Medulla oblongata (tissue), 1 donor: ENCODE measurements at regions not wholly inside any gene's neighbourhood (a gene's known extent, or its start where the extent isn't known, plus 50 kb on each side); places are given as distances from the start of the nearest gene placed in this dataset.

Experiments
- DNase-seq: peaks from one replicate; pipeline ENCODE4 v3.0.0-alpha.2; 2015; ENCODE audit errors: extremely low spot score

DNA sequence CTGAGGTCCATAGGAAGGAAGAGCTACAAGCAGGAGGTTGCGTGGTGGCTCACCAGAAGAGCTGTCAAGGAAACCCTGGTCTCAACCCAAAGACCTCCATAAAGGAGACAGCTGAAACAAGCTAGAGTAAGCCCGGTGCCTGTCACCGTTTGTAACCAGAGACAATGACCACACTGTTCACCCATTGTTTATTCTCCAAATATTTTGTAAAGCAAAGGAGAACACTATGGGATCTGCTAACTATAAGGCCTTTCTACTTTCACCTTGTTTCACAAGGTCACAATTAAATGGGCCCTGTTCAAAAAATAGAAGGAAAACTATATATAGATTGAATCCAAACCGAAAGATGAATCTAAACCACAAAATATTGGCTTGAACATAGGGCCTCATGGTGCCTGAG lies 128.9 kb upstream of the TPRG1 start:
- no peak for DNase-seq

DNA sequence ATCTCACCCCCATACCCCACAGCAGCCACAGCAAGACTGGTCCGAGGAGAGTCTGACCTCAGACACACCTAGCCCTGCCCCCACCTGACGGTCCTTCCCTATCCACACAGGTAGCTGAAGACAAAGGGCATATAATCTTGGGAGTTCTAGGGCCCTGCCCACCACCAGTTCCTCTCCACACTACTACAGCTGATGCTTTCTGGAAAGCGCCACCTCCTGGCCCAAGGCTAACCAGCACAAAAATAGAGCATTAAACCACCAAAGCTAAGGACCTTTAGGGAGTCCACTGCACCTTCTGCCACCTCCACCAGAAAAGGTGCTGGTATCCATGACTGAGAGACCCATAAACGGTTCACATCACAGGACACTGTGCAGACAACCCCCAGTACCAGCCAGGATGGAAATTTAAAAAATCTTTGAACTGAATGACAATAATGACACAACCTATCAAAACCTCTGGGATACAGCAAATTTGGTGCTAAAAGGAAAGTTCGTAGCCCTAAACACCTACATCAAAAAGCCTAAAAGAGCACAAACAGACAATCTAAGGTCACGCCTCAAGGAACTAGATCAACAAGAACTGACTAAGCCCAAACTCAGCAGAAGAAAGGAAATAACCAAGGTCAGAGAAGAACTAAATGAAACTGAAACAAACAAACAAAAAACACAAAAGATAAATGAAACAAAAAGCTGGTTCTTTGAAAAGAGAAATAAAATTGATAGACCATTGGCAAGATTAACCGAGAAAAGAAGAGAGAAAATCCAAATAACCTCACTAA lies 122.1 kb upstream of the TPRG1 start:
- DNase-seq = no peak

DNA sequence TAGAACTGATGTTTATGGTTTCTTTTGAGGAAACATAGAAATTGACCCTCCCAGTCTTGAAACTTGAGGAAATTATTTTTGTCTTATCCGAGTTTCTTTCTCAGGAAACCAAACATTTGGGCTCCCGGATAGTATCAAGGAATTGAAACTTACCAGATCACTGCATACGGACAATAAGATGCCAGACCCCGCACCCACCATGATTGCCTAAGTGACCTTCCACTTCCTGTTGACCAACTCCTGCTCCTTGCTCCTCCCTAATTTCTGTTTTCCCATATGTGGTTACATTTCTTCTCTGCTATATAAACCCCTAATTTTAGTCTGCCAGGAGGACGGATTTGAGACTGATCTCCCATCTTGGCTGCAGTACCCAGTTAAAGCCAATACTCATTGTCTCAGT lies 118.4 kb upstream of the TPRG1 start:
- no peak for DNase-seq

DNA sequence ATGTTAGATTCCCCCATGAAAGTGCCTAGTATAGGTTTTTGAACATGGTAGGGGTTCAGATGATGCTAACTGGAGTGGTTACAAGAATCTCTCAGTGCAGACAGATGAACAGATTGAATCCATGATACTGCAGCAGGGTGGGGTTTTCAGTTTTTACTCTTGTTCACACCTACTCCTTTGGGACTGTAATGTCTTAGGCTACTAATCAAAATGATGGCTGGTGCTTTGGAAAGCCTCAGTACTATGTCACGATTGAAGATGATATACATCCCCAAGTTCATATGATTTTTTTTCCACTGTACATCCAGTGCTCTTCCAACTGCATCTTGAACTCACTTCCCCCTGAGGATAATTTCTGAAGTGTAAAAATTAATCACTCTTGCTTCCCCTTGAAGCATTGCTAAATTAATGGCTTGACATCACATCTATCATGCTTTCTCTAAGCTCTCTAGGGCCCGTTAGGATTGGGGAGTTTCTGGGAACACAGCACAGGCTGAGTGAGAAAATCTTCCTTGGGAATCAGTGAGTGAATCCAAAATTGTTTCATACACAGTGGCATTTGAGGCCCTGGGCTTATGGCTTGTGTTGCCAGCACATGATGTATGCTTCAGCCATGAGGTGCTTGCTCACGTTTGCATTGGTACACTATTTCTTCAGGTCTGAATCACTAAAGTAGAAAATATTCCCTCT lies 115.0 kb upstream of the TPRG1 start:
- no peak for DNase-seq

DNA sequence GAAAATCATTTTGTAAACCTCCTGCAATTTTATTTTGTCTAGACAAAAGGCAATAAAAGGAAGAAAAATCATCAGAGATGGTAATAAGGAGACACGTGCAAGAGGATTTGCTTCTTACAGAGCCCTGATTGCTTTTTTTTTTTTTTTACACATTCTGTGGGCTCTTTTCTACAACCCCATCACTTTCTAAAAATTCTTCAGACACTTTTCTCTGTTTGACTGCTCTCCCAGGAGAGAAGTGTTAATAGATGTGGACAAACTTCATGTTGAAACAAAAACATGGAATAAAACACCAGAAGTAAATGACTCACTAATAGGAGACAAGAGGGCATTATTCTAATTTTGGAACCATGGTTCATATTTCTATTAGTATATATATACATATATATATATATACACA lies 114.4 kb upstream of the TPRG1 start:
- DNase-seq = no peak

DNA sequence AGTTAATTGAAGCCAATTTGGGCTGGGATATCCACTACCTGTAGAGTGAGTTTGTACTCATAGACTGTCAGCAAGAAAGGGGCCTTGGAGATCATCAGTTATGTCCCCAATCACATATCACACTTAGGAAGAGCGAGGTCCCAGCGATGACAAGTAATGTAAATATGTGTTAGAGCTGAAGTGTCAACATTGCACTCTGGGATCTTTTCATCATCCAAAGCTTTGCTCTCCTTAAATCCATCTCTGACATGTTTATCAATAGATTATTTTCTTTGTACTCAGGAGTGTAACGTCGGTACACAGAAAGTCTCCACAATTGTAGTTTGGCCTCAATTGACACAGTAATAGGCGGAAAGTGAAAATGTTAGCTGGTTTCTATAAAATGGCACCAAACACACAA lies 113.7 kb upstream of the TPRG1 start:
- no peak for DNase-seq

DNA sequence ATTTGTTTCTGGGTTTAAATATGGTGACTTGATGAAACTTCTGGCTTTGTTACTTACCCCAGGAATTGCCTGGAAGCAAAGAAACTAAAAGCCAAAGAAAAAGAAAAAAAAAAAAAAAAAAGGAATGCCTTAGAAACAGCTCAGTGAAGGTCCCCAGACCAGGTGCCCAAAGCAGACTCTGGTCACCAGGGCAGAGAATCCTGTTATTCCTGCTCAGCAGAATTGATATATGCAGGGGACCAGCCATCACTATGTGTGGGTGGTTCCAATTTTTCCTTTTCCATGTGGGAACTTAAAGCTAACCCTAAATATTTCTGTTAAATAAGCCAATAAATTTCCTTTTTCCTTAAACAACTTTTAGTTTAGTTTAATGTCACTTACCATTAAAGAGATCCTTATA lies 100.8 kb upstream of the TPRG1 start:
- DNase-seq = no peak

DNA sequence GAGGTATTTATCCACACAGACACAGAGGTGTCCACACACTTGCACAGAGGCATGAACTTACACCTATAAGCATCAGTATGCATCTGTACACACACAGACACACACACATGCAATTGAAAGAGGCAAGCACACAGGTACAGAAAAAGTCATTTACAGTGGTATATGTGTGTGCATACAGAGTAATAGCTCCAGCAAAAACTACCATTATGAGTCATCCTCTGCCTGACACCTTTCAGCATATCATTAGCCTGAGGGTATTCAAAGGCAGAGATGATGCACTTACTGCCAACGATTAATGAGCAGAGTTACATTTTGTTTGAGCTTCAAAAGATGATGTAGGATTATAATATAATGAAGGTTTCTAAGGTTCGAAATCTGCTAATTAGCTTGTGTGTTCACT lies 100.3 kb upstream of the TPRG1 start:
- DNase-seq = no peak

DNA sequence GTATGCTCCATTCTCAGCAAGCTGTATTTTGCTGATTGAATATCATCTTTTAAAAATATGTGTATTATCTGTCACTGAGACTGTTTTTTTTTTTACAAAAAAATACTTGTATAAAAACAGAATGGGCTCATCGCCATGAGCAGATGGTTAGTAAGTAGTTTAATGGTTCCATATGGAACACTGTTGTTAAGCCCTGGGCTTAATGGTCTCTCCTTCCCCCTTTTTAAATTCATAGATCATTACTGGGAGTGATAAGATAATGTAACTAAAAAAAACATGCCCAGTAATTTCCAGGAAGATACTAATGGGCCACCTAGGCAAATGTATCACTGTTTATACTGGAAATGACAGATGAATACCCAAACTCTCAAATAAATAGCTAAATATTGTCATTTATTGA lies 95.3 kb upstream of the TPRG1 start:
- DNase-seq = no peak

DNA sequence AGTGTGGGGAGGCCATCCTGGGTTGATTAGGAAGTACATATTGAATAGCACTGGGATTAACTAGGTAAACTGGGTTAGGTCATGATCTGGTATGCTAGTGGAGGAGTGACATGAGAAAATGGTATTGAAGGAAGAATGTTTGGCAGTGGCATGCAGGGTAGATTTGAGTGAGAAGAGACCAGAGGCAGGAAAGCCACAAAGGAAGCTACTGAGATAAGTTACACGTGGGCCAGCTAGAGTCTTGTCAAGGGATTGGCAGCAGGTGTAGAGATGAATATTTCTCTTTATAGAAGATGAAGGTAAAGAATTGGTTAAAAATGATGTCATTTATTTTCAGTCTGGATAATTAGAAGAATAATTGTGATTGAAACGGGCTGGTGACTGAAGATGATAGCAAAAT lies 91.0 kb upstream of the TPRG1 start:
- DNase-seq = no peak

DNA sequence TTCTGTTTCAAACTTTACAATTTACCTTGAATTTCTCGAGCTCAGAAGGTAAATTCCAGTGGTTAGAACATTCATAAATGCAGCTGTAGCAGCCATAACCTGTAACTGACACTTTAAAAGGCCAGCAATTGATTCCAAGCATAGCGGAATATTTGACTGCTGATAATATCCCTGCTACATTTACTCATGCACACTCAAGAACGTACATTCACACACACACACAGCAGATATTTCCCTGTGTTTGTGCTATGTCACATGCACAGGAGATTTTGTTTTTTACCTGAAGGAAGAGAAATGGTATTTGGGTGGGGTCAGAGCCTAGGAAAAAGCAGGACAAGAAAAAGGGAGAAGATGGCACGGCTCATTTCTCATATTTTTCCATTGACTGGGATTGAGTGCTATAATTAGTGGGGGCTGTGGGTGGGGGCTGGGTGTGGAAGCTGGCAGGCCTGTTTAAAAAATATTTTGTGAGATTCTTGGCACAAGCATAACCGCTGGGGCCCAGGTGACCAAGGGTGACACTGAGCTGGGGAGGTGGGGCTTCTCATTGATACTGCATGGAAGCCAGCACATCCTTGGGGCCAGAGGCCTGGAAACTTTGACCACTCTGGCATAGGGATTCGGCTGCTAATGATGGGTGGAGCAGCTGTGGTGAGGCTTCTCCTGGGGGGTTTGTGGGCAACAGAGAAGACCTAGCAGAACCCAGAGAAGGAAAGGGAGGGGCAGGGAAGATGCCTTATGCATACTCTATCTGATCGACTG lies 88.9 kb upstream of the TPRG1 start:
- no peak for DNase-seq

DNA sequence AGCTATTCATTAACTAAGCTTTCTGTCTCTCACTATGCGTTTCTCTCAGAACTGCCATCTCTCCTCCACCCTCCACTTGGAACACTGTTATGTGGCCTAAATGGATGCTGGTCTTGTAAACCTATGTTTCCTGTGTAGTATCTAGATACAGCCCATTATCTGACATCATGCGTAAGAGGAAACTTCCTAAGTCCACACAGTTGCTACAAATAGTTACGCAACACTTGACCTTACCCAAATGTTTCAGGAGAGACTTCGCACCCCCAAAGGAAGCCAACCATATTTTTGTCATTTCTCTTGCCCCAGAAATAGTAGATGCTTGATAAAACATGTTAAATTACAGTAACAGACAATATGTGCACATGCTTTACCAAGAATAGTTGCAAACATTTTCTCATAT lies 87.2 kb upstream of the TPRG1 start:
- DNase-seq = no peak

DNA sequence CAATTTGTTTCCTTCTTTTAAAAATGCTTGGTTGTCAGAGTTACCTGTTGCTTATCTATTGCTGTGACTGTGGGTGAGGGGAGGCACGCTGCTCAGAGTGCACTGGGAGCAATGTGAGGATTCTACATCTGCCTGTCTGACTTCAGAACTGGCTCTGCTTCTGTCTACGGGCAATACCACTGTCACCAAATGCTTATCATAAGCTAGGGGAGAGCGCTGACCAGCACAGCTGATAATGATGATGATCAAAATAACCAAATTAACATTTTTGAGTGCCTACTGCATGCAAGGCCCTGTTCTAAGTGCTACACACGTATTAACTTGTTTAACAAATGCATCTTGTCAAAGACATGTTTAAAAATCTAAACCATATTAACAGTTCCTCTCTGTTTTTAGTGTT lies 79.2 kb upstream of the TPRG1 start:
- DNase-seq = no peak

DNA sequence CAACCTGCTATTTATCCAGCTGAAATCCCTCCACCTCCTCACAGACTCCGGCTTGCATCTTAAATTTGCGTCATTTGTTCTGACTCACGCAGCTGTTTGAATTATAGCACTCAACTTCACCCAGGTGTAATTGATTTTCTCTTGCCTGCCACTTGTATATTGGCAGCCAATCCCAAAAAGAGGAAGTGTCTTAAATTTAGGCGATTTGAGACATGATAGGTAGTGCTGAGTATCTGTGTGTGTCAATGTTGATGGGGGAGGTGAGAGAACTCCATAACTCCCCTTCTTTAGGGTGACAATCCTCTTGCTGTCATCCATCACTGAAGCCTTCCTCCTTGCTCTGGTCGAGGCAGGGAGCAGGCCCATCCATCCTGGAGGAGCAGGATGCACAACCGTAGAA lies 77.2 kb upstream of the TPRG1 start:
- no peak for DNase-seq

DNA sequence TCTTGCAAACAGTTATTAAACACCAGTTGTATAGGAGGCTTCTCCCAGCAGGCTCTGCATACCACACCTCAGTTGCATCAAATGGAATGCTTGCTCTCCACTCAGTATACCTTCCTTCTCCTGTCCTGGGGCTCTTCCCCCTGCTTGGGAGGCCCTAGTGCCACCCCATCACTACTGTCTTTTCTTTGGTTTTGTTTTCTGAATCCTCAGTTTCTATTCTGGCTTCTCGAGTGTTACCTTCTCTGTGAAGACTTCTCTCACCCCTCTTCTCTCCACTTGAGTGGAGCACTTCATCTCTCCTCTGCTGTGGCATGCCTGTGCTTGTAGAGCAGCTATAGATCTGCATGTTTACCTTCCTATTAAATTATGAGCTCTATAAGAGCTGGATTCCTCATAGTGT lies 75.7 kb upstream of the TPRG1 start:
- no peak for DNase-seq

DNA sequence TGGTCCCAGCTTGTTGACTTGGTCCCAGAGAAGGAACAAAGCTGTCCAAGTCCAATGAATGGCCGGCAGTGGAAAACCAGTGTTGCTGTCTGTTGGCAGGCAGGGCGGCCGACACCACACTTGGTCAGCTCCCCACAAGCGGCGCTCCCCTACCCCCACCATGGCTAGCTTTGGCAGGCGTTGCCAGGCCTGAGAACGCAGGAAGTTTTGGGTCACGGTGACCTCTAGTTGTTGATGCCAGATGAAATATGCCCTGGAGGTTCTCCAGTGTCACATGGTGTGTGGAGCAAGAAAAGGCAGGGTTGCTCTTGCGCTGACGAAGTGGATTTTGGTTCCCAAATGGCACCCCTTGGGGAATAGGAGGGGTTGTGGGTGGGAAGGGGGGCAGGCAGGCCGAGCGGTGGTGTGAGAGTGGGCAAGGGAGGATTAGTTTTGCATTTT lies 72.7 kb upstream of the TPRG1 start:
- DNase-seq = no peak

DNA sequence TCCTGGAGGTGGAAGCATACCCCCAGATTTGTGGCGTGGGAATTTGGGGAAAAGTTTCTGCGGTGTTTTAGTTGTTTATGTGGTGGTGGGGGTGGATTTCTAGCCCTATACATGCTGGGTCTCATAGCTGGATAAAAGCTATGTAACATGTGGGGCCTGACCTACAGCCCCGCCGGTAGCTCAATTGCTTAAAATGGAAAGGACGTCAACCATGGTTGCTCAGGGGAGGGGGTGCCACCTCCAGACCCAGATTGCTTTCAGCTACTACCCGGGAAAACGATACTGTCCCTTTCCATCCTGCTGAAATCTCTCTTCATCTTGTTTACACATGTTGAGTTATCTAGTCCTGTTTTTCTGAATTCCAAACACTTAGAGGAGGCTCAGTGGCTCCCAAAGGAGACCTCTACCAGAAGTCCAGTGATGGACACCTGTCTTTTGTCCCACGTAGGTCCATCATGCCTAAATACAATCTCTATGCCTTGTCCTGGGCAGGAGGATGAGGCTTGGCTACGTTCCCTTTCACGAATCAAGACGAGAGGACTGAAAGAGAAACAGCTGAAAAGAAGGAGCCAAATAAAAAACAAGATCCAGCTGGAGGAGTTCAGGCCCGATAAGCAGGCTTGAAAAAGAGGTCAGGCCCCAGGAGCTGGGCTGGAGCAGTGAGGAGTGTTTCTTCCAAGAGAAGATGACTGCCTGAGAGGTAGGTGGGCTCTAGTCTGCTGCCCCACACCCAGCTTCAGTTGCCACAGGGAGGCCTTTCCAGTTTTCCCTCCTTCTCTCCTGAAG lies 72.1 kb upstream of the TPRG1 start:
- DNase-seq = no peak

DNA sequence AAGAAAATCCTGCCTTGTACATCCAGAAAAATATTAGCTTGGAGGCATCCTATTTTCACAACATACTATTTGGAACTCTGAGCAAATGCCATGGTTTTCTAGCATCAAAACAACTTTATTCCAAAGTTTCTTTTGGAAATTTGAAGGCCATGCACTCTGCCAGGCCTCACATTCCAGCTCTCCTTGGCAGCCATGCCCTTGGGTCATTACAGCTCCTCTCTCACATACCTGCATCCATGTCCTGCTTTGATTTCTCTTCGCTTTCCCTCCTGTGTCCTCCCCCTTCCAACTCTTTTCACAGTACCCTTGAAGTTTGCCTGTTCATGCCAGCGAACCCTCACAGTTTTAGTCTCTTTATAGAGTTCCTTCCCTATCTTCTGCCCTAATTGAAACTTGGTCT lies 70.9 kb upstream of the TPRG1 start:
- no peak for DNase-seq

DNA sequence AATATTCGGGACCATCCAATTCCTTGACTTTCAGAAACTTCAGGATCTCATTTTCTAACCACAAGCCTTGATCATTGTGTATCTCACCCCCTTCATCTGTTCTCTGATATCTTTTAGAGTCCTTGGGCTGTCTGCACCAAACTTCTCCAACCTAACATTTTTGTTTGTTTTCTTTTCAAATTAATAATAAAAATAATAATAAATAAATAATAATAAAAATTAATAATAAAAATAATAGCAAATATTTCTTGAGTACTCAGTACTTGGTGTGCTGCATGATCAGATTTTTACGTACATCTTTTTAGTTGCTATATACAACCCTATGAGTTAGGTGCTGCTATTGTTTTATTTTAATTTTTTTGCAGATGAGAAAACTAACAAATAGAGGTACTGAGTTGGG lies 70.2 kb upstream of the TPRG1 start:
- DNase-seq = no peak

DNA sequence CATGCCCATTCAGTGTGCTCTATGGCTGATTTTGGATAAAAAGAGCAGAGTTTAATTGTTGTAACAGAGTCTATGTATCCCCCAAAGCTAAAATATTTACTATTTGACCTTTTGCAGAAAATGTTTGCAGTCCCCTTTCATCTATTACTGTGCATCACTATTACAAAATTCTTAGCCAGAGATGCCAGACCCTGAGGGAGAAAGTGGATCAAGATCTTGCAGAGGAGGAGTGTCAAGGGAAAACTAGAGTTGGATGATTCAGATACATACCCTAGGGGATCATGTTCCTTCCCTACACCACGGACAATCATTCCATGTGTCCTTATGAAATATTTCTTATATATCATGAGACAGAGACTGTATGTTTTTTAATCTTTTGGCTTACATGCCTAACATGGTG lies 68.6 kb upstream of the TPRG1 start:
- no peak for DNase-seq

DNA sequence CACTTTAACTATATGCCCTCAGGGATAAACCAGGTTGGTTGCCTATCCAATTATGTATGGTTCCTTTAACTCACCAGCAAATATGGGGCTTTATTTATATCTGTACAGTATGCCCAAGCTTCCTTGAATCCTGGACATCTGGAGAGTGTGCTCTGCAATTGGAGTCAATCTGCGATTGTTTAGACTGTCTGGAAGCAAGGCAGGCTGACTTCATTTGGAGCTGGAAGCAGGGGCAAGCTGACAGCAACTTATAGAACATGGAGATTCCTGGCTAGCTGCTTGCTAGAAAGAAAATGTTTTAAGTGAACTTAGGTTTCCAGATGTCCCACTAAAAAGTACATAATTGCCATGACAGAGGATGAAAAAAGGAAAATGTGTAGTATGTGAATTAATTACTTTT lies 63.7 kb upstream of the TPRG1 start:
- DNase-seq = no peak

DNA sequence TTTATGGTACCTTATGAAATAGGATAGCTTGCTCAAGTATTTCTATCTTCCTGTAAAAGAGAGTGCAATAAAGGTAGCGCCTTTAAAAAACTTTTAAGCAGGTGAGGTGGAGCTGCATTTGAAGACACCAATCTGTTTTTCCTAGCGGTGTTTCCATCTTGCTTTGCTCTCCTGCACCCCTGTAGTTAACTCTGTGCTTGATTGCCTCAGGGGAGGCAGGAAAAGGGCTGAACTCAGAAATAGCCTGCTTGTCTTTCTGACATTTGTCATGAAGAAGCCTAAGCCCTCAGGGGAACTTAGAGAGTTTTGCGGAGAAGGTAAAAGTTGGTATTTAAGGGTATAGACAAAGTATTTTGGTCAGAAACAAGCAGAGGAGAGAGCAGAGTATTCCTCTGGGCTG lies 63.0 kb upstream of the TPRG1 start:
- no peak for DNase-seq
